GM21576 (cell line): ENCODE measurements at regions not wholly inside any gene's neighbourhood (a gene's known extent, or its start where the extent isn't known, plus 50 kb on each side); places are given as distances from the start of the nearest gene placed in this dataset.

Experiments used
- ATAC-seq: cut with Tn5 transposase; IDR thresholded peaks from one replicate; pipeline ENCODE4 v1.9.1; 2021; ENCODE audit warnings: mild to moderate bottlenecking, moderate library complexity; ENCODE audit not compliant: unreplicated experiment

GRCh38 chr16:87075319-87075860 is 241.8 kb downstream of the C16orf95 start:
- ATAC-seq, result no peak

GRCh38 chr16:87076331-87076949 is 240.8 kb downstream of the C16orf95 start:
- no peak for ATAC-seq

GRCh38 chr16:87076950-87077749 is 240.0 kb downstream of the C16orf95 start:
- no peak for ATAC-seq

GRCh38 chr16:87077750-87078127 is 239.5 kb downstream of the C16orf95 start:
- ATAC-seq, result no peak

GRCh38 chr16:87080571-87081167 is 236.5 kb downstream of the C16orf95 start:
- no peak for ATAC-seq

GRCh38 chr16:87085441-87085840 is 231.8 kb downstream of the C16orf95 start:
- no peak for ATAC-seq

- ATAC-seq, result no peak
Measured at GRCh38 chr16:87086156-87086555, 231.0 kb downstream of the C16orf95 start.

GRCh38 chr16:87086575-87086974 is 230.6 kb downstream of the C16orf95 start:
- no peak for ATAC-seq

GRCh38 chr16:87092958-87093357 is 224.2 kb downstream of the C16orf95 start:
- ATAC-seq, result no peak

- ATAC-seq, result no peak
Measured at GRCh38 chr16:87093804-87094555, 223.2 kb downstream of the C16orf95 start.

- ATAC-seq, result no peak
Measured at GRCh38 chr16:87094556-87094865, 222.7 kb downstream of the C16orf95 start.

GRCh38 chr16:87095271-87095670 is 221.9 kb downstream of the C16orf95 start:
- no peak for ATAC-seq

GRCh38 chr16:87096746-87097333 is 220.4 kb downstream of the C16orf95 start:
- ATAC-seq, result no peak

- ATAC-seq, result no peak
Measured at GRCh38 chr16:87098361-87098760, 218.8 kb downstream of the C16orf95 start.

- no peak for ATAC-seq
Measured at GRCh38 chr16:87098976-87099720, 218.0 kb downstream of the C16orf95 start.

GRCh38 chr16:87100306-87101058 is 216.7 kb downstream of the C16orf95 start:
- no peak for ATAC-seq

- ATAC-seq, result no peak
Measured at GRCh38 chr16:87101903-87102302, 215.3 kb downstream of the C16orf95 start.

- ATAC-seq, result no peak
Measured at GRCh38 chr16:87107201-87107600, 210.0 kb downstream of the C16orf95 start.

GRCh38 chr16:87108278-87108677 is 208.9 kb downstream of the C16orf95 start:
- ATAC-seq, result no peak
